ENCODE measurements at regions not wholly inside any gene's neighbourhood (a gene's known extent, or its start where the extent isn't known, plus 50 kb on each side); places are given as distances from the start of the nearest gene placed in this dataset.

GRCh38 chr17:15076991-15077663 is 188.0 kb downstream of the PMP22 start:
- no peaks in the 10 kb centered on the region for H3K4me1 Mint-ChIP-seq (ENCODE audit: unreplicated experiment)
- H3K4me3 Mint-ChIP-seq (ENCODE audit: unreplicated experiment): no peak overlapping the region
- H3K9me3 Mint-ChIP-seq (ENCODE audit: unreplicated experiment): no peaks in the 10 kb centered on the region
- DNase-seq (ENCODE audit: extremely low spot score, unreplicated experiment): no peak
- H3K27ac Mint-ChIP-seq (ENCODE audit: unreplicated experiment): no peak overlapping the region
- TF ChIP-seq, protein P1, sequence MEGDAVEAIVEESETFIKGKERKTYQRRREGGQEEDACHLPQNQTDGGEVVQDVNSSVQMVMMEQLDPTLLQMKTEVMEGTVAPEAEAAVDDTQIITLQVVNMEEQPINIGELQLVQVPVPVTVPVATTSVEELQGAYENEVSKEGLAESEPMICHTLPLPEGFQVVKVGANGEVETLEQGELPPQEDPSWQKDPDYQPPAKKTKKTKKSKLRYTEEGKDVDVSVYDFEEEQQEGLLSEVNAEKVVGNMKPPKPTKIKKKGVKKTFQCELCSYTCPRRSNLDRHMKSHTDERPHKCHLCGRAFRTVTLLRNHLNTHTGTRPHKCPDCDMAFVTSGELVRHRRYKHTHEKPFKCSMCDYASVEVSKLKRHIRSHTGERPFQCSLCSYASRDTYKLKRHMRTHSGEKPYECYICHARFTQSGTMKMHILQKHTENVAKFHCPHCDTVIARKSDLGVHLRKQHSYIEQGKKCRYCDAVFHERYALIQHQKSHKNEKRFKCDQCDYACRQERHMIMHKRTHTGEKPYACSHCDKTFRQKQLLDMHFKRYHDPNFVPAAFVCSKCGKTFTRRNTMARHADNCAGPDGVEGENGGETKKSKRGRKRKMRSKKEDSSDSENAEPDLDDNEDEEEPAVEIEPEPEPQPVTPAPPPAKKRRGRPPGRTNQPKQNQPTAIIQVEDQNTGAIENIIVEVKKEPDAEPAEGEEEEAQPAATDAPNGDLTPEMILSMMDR (IDR thresholded peaks at IDR 0.05): no peak
- H3K36me3 Mint-ChIP-seq (ENCODE audit: unreplicated experiment): no peaks in the 10 kb centered on the region
- peaks cover 21% of the 10 kb centered on the region for H3K27me3 Mint-ChIP-seq (ENCODE audit: unreplicated experiment)

DNA sequence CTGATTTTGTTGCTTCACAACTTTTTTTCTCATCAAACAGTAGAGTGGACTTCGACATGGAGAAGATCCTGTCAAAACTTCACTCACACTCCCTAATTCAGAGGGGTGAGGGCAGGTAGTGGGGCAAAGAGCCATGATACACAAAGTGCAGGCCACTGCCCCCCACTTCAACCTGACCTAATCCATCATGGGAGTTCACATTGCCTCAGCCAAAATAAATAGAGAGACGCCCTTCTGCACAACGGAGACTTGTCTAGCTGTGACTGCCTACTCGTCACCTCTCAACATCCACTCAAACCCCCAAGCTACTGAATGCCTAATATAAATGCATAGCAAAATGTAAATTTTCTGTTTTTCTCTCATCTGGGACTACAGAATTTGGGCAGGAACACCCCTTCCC is 213.2 kb downstream of the PMP22 start:
- Mint-ChIP-seq H3K27ac (ENCODE audit: unreplicated experiment) (no peak overlapping the region), H3K9me3 (ENCODE audit: unreplicated experiment) (peaks cover 5% of the 10 kb centered on the region), H3K27me3 (ENCODE audit: unreplicated experiment) (peaks cover 2% of the 10 kb centered on the region), H3K4me1 (ENCODE audit: unreplicated experiment) (peaks cover 25% of the 10 kb centered on the region), H3K36me3 (ENCODE audit: unreplicated experiment) (no peaks in the 10 kb centered on the region), H3K4me3 (ENCODE audit: unreplicated experiment) (no peak overlapping the region)
- DNase-seq (ENCODE audit: extremely low spot score, unreplicated experiment): no peak
- TF ChIP-seq, protein P1 (IDR thresholded peaks at IDR 0.05): no peak

DNA sequence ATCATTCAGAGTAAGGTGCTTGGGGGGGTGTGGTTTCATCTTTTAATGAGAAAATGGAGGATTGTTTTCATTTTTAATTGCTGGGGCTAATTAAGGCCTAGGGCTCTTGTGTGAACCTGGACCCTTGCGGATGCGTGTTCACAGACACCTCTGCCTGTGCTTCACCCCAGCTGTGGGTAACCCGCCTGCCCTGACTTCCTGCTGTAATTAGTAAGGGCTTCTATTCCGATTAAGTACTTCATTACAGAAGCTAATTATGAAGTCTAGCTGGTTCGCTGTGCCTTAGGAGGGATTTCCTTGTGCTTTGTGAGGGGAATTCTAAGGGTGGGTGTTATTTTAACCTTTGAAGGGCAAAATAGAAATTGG is 215.3 kb downstream of the PMP22 start:
- TF ChIP-seq, protein P1 (IDR thresholded peaks at IDR 0.05): no peak
- Mint-ChIP-seq H3K36me3 (ENCODE audit: unreplicated experiment) (no peaks in the 10 kb centered on the region), H3K9me3 (ENCODE audit: unreplicated experiment) (peaks cover 1% of the 10 kb centered on the region), H3K4me3 (ENCODE audit: unreplicated experiment) (no peak overlapping the region), H3K27ac (ENCODE audit: unreplicated experiment) (no peak overlapping the region), H3K4me1 (ENCODE audit: unreplicated experiment) (peaks cover 25% of the 10 kb centered on the region), H3K27me3 (ENCODE audit: unreplicated experiment) (peaks cover 2% of the 10 kb centered on the region)
- DNase-seq (ENCODE audit: extremely low spot score, unreplicated experiment): no peak

DNA sequence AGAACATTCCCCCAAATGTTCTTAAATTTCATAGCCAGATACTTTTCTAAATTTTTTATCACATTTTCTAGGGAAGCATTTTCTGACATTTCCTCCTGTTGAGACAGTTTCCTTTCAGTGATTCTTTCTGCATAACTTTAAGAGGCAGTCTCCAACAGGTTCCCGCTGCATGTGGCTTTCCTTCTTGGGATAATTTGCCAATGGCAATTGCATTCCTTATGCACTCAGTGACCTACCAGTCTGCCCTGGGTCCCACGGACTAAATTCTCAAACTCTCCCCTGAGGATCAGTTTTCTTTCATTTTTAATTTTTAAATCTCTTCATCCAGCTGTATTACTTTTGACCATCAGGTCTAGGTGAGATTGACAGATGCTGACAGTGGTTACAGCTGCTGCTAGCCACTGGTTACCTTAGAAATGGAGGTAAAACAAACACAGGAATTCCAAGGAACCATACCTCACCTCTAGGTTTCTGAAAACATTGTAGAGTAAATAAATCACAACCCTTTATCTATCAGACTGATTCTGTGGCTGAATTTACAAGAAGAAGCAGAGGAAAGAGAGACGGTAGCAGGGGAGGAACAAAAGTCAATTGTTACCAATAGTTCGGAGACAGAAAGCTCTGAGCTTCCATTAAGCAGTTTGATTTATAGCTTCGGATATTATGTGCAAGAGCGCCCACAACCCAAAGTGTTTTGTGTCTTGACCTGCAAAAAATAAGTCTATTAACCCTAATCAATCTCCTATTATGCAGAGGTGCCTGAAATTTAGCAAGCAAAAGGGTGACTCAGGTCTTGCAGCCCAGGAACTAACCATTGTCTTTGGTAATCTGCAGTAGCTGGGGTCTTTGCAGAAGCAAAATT is 216.0 kb downstream of the PMP22 start:
- peaks cover 2% of the 10 kb centered on the region for H3K27me3 Mint-ChIP-seq (ENCODE audit: unreplicated experiment)
- peaks cover 25% of the 10 kb centered on the region for H3K4me1 Mint-ChIP-seq (ENCODE audit: unreplicated experiment)
- TF ChIP-seq, protein P1 (IDR thresholded peaks at IDR 0.05): no peak
- H3K36me3 Mint-ChIP-seq (ENCODE audit: unreplicated experiment): no peaks in the 10 kb centered on the region
- peak overlapping the region; percentile 19 for H3K4me3 Mint-ChIP-seq (ENCODE audit: unreplicated experiment)
- no peaks in the 10 kb centered on the region for H3K9me3 Mint-ChIP-seq (ENCODE audit: unreplicated experiment)
- no peak for DNase-seq (ENCODE audit: extremely low spot score, unreplicated experiment)
- H3K27ac Mint-ChIP-seq (ENCODE audit: unreplicated experiment): peak overlapping the region; percentile 29

- TF ChIP-seq, protein P1 (IDR thresholded peaks at IDR 0.05): peak; percentile 38
- Mint-ChIP-seq H3K9me3 (ENCODE audit: unreplicated experiment) (no peaks in the 10 kb centered on the region), H3K36me3 (ENCODE audit: unreplicated experiment) (no peaks in the 10 kb centered on the region), H3K27me3 (ENCODE audit: unreplicated experiment) (peaks cover 2% of the 10 kb centered on the region), H3K4me1 (ENCODE audit: unreplicated experiment) (peaks cover 25% of the 10 kb centered on the region), H3K4me3 (ENCODE audit: unreplicated experiment) (no peak overlapping the region), H3K27ac (ENCODE audit: unreplicated experiment) (no peak overlapping the region)
- DNase-seq (ENCODE audit: extremely low spot score, unreplicated experiment): no peak
Observed at GRCh38 chr17:15048381-15048780, 216.7 kb downstream of the PMP22 start.

Measured in osteocyte (in vitro differentiated cells).